Sigmoid colon (tissue), 4 donors: ENCODE measurements at regions not wholly inside any gene's neighbourhood (a gene's known extent, or its start where the extent isn't known, plus 50 kb on each side); places are given as distances from the start of the nearest gene placed in this dataset.
"Not testable (repeated sequence)": the region's sequence is repeated elsewhere in the genome, so short reads cannot be mapped to it uniquely, and the experiment has no call there.

Source experiments
- POLR2A ChIP-seq, 2 donors: fragments of 450-650 bp; IDR thresholded peaks; one replicate each; pipeline ENCODE4 v1.6.1; 2016; ENCODE audit warnings: antibody characterized with exemption in 2 of 2, mild to moderate bottlenecking in 2 of 2, moderate library complexity in 2 of 2
- POLR2AphosphoS5 ChIP-seq, 4 donors: sonication (generic); formaldehyde crosslinking; IDR thresholded peaks; one replicate each; pipeline ENCODE4 v1.6.1; 2017; ENCODE audit warnings: antibody characterized with exemption in 4 of 4
- TF ChIP-seq, protein P1 (sequence below), 4 experiments: fragments of 450-650 bp in 3 of 4; fragments of 200-600 bp in 1 of 4; IDR thresholded peaks; one replicate each; pipeline ENCODE4 v1.5.1; 2016 to 2019; ENCODE audit warnings: antibody characterized with exemption in 4 of 4, mild to moderate bottlenecking in 3 of 4, moderate library complexity in 2 of 4

DNA sequence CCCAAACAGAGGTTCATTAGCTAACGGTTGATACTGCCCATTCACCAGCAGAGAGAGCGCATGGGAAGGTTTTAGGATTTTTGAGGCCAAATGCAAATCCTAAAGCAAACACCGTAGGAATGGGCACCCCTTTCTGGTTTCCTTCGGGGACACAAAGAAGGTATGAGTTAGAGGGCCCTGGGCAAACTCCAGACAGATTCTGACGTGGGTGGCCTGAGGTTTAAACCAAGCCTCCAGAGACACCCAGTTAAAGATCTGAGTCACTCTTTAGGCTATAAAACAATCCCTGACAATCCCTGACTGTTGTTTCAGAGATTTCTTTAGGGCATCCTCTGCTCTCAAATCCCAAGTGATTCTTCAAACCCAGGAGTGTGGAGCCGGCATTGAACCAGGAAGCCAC lies 262.2 kb upstream of the USP9Y start:
- TF ChIP-seq, protein P1, sequence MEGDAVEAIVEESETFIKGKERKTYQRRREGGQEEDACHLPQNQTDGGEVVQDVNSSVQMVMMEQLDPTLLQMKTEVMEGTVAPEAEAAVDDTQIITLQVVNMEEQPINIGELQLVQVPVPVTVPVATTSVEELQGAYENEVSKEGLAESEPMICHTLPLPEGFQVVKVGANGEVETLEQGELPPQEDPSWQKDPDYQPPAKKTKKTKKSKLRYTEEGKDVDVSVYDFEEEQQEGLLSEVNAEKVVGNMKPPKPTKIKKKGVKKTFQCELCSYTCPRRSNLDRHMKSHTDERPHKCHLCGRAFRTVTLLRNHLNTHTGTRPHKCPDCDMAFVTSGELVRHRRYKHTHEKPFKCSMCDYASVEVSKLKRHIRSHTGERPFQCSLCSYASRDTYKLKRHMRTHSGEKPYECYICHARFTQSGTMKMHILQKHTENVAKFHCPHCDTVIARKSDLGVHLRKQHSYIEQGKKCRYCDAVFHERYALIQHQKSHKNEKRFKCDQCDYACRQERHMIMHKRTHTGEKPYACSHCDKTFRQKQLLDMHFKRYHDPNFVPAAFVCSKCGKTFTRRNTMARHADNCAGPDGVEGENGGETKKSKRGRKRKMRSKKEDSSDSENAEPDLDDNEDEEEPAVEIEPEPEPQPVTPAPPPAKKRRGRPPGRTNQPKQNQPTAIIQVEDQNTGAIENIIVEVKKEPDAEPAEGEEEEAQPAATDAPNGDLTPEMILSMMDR (IDR thresholded peaks at IDR 0.05), result not testable (repeated sequence)
- not testable (repeated sequence) for TF ChIP-seq POLR2A, POLR2AphosphoS5 (IDR thresholded peaks at IDR 0.05)
